SK-N-SH (cell line): ENCODE measurements at regions not wholly inside any gene's neighbourhood (a gene's known extent, or its start where the extent isn't known, plus 50 kb on each side); places are given as distances from the start of the nearest gene placed in this dataset.
"Not testable (repeated sequence)": the region's sequence is repeated elsewhere in the genome, so short reads cannot be mapped to it uniquely, and the experiment has no call there.

Source experiments
- CTCF ChIA-PET: fragments of 300-600, 350-600 bp; formaldehyde crosslinking; extraction: SDS; loops from one replicate; lab custom pipeline; 2021; lab: Yijun Ruan, JAX
- POLR2A ChIA-PET: fragments of 350-600 bp; sonication (Branson Sonifier 250); formaldehyde crosslinking; extraction: SDS; loops from one replicate; lab custom pipeline; 2020; ENCODE audit warnings: antibody characterized with exemption, inconsistent platforms; lab: Yijun Ruan, JAX
- DNase-seq: peaks from one replicate; pipeline ENCODE4 v3.0.0; 2012
- H2AFZ ChIP-seq: fragments of 200-600 bp; sonication (generic); 2 replicates; pipeline ENCODE4 v1.8.1; 2016; ENCODE audit warnings: antibody characterized with exemption, mild to moderate bottlenecking, low read depth
- H3F3A ChIP-seq: fragments of 200-600 bp; sonication (generic); replicated peaks from 2 replicates; pipeline ENCODE3; 2016; ENCODE audit warnings: antibody characterized with exemption, mild to moderate bottlenecking; ENCODE audit not compliant: insufficient read depth
- H3K27ac ChIP-seq, 2 experiments: fragments of 200-500 bp in 1 of 2; fragments of 200-600 bp in 1 of 2; sonication (Bioruptor generic) in 1 of 2; sonication (generic), shearing (Covaris generic) in 1 of 2; 2 replicates each; pipeline versions ENCODE4 v1.5.1 to v1.6.1; 2014 to 2016; ENCODE audit warnings: low read depth in 2 of 2, inconsistent platforms in 1 of 2, low read length in 1 of 2, mild to moderate bottlenecking in 1 of 2, mixed read lengths in 1 of 2
- H3K27me3 ChIP-seq: fragments of 200-600 bp; sonication (generic), shearing (Covaris generic); 2 replicates; pipeline ENCODE4 v1.6.1; 2016; ENCODE audit warnings: mixed run types; ENCODE audit not compliant: insufficient read depth
- H3K36me3 ChIP-seq, 2 experiments: fragments of 200-500 bp in 1 of 2; fragments of 200-600 bp in 1 of 2; sonication (Bioruptor generic) in 1 of 2; sonication (generic) in 1 of 2; replicated peaks in 1 of 2; 2 replicates each; pipeline versions ENCODE3 to v1.5.1; 2014 to 2016; ENCODE audit warnings: low read length in 1 of 2, mild to moderate bottlenecking in 1 of 2; ENCODE audit not compliant: insufficient read depth in 2 of 2, control insufficient read depth in 1 of 2
- H3K4me1 ChIP-seq, 2 experiments: fragments of 200-500 bp in 1 of 2; fragments of 200-600 bp in 1 of 2; sonication (Bioruptor generic) in 1 of 2; sonication (generic), shearing (Covaris generic) in 1 of 2; 2 replicates each; pipeline versions ENCODE4 v1.5.1 to v1.6.1; 2014 to 2016; ENCODE audit warnings: low read depth in 1 of 2, low read length in 1 of 2, mixed run types in 1 of 2; ENCODE audit not compliant: insufficient read depth in 2 of 2, control insufficient read depth in 1 of 2
- H3K4me2 ChIP-seq: fragments of 200-600 bp; sonication (generic), shearing (Covaris generic); 2 replicates; pipeline ENCODE4 v1.6.1; 2017; ENCODE audit warnings: mixed run types
- H3K4me3 ChIP-seq, 2 experiments: fragments of 200-500 bp in 1 of 2; fragments of 200-600 bp in 1 of 2; sonication (Bioruptor generic) in 1 of 2; sonication (generic), shearing (Covaris generic) in 1 of 2; 2 replicates each; pipeline versions ENCODE4 v1.5.1 to v1.8.1; 2014 to 2016; ENCODE audit warnings: low read depth in 2 of 2, inconsistent platforms in 1 of 2, low read length in 1 of 2, mild to moderate bottlenecking in 1 of 2, mixed read lengths in 1 of 2, moderate library complexity in 1 of 2
- H3K79me2 ChIP-seq: fragments of 200-600 bp; sonication (generic); 2 replicates; pipeline ENCODE4 v1.8.1; 2017; ENCODE audit warnings: mild to moderate bottlenecking; ENCODE audit not compliant: insufficient read depth
- H3K9ac ChIP-seq: fragments of 200-600 bp; sonication (generic); 2 replicates; pipeline ENCODE4 v1.6.1; 2017; ENCODE audit warnings: mixed run types
- H3K9me2 ChIP-seq: fragments of 200-600 bp; sonication (generic); 2 replicates; pipeline ENCODE4 v1.6.1; 2017; ENCODE audit warnings: mixed run types
- H3K9me3 ChIP-seq: fragments of 200-600 bp; sonication (generic); 2 replicates; pipeline ENCODE4 v1.6.1; 2017; ENCODE audit warnings: mixed run types, mild to moderate bottlenecking, moderate library complexity
- H4K20me1 ChIP-seq: fragments of 200-600 bp; sonication (generic); 2 replicates; pipeline ENCODE4 v1.6.1; 2017; ENCODE audit warnings: mild to moderate bottlenecking, mixed run types; ENCODE audit not compliant: insufficient read depth
- ELF1 ChIP-seq: IDR thresholded peaks from 2 replicates; pipeline ENCODE4 v1.4.0; 2012
- GABPA ChIP-seq: IDR thresholded peaks from 2 replicates; pipeline ENCODE4 v1.4.0; 2012; ENCODE audit warnings: low read depth, mild to moderate bottlenecking
- RCOR1 ChIP-seq: fragments of 150-350 bp; IDR thresholded peaks from 2 replicates; pipeline ENCODE4 v1.6.1; 2017; ENCODE audit warnings: antibody characterized with exemption, low read length
- TAF1 ChIP-seq: IDR thresholded peaks from 2 replicates; pipeline ENCODE4 v1.6.1; 2012; ENCODE audit warnings: low read depth, mild to moderate bottlenecking, low read length, moderate library complexity, borderline replicate concordance
- WGBS: methylation state at CpG from one replicate; pipeline ENCODE4 v1.1.6; 2017; ENCODE audit warnings: low lambda C conversion rate; 5-methylcytosine and 5-hydroxymethylcytosine counted together

GRCh38 chr7:153772966-153773365 lies 279.2 kb upstream of the DPP6 start:
- Histone ChIP-seq H3F3A (no peaks in the 10 kb centered on the region), H2AFZ (no peak overlapping the region), H3K4me3 (no peak overlapping the region), H3K36me3 (no peaks in the 10 kb centered on the region), H3K79me2 (no peaks in the 10 kb centered on the region), H3K9me2 (no peaks in the 10 kb centered on the region), H3K9ac (no peak overlapping the region), H3K27me3 (no peaks in the 10 kb centered on the region), H3K4me1 (no peaks in the 10 kb centered on the region), H3K9me3 (0 out of 2 replicates have a peak, but pooled peaks cover 3% of the 10 kb centered on the region), H3K27ac (no peak overlapping the region), H4K20me1 (no peaks in the 10 kb centered on the region), H3K4me2 (no peak overlapping the region)
- WGBS = 16% methylated on average over 3 of the region's 3 CpGs
- ChIA-PET CTCF (no interaction called here), POLR2A (no interaction called here)
- DNase-seq = no peak
- TF ChIP-seq RCOR1 = no peak
- TF ChIP-seq GABPA = no peak
- no peak for TF ChIP-seq ELF1

GRCh38 chr7:153776940-153777339 lies 275.3 kb upstream of the DPP6 start:
- H3K79me2 ChIP-seq, H3K4me2 ChIP-seq, H3F3A ChIP-seq, CTCF ChIA-PET, H3K9me2 ChIP-seq, H2AFZ ChIP-seq, H3K4me1 ChIP-seq, H3K9me3 ChIP-seq, H3K36me3 ChIP-seq, H3K27ac ChIP-seq, DNase-seq, H3K27me3 ChIP-seq, H3K9ac ChIP-seq, H3K4me3 ChIP-seq, POLR2A ChIA-PET, H4K20me1 ChIP-seq: not testable (repeated sequence)

GRCh38 chr7:153797363-153797762 lies 254.8 kb upstream of the DPP6 start:
- H3K79me2 ChIP-seq, CTCF ChIA-PET, H3K4me3 ChIP-seq, H3K27me3 ChIP-seq, H3K9ac ChIP-seq, H3K36me3 ChIP-seq, POLR2A ChIA-PET, H3K4me1 ChIP-seq, DNase-seq, H3K9me2 ChIP-seq, H3K4me2 ChIP-seq, H3K9me3 ChIP-seq, H3K27ac ChIP-seq, H4K20me1 ChIP-seq, H3F3A ChIP-seq, H2AFZ ChIP-seq: not testable (repeated sequence)

GRCh38 chr7:153808117-153808516 lies 244.1 kb upstream of the DPP6 start:
- Histone ChIP-seq H3K27me3 (no peaks in the 10 kb centered on the region), H2AFZ (no peak overlapping the region), H3F3A (no peaks in the 10 kb centered on the region), H3K4me2 (no peak overlapping the region), H3K27ac (no peak overlapping the region), H3K79me2 (no peaks in the 10 kb centered on the region), H3K36me3 (no peaks in the 10 kb centered on the region), H3K9me3 (no peaks in the 10 kb centered on the region), H4K20me1 (no peaks in the 10 kb centered on the region), H3K4me3 (no peak overlapping the region), H3K9me2 (no peaks in the 10 kb centered on the region), H3K4me1 (no peaks in the 10 kb centered on the region), H3K9ac (no peak overlapping the region)
- DNase-seq = no peak
- 30% methylated on average over 10 of the region's 12 CpGs for WGBS
- POLR2A ChIA-PET = no interaction called here
- CTCF ChIA-PET = no interaction called here
- no peak for TF ChIP-seq TAF1
